Activated T-cell treated with anti-CD3 and anti-CD28 coated beads, Interleukin-2, amount 50 U/mL, for 4 hours (primary cell): ENCODE measurements at regions not wholly inside any gene's neighbourhood (a gene's known extent, or its start where the extent isn't known, plus 50 kb on each side); places are given as distances from the start of the nearest gene placed in this dataset.

Experiments
- ATAC-seq, 2 donors: fragments of 200-7000 bp; cut with Tn5 transposase; one replicate each; pipeline ENCODE4 v1.10.0; 2021
- DNase-seq: peaks from one replicate; pipeline ENCODE4 v3.0.0-alpha.2; 2020
- H3K27me3 Mint-ChIP-seq: one replicate; pipeline ENCODE4 v1.8.0; 2021; ENCODE audit warnings: low read depth, mixed read lengths
- H3K36me3 Mint-ChIP-seq: one replicate; pipeline ENCODE4 v1.8.0; 2022; ENCODE audit warnings: mixed read lengths; ENCODE audit not compliant: insufficient read depth
- H3K4me1 Mint-ChIP-seq: one replicate; pipeline ENCODE4 v1.8.0; 2021; ENCODE audit warnings: low read depth, mixed read lengths
- H3K4me3 Mint-ChIP-seq: one replicate; pipeline ENCODE4 v1.8.0; 2021; ENCODE audit warnings: mild to moderate bottlenecking, moderate library complexity, mixed read lengths
- H3K9me3 Mint-ChIP-seq: one replicate; pipeline ENCODE4 v1.8.0; 2021; ENCODE audit warnings: mixed read lengths

- H3K9me3 Mint-ChIP-seq = peaks cover 2% of the 10 kb centered on the region
- no peaks in the 10 kb centered on the region for H3K36me3 Mint-ChIP-seq
- H3K4me3 Mint-ChIP-seq = no peak overlapping the region
- no peaks in the 10 kb centered on the region for H3K4me1 Mint-ChIP-seq
- DNase-seq = no peak
- no peak for ATAC-seq
- no peaks in the 10 kb centered on the region for H3K27me3 Mint-ChIP-seq
Observed at GRCh38 chr4:136965478-136965877, 566.8 kb downstream of the PCDH18 start.

- Mint-ChIP-seq H3K36me3 (no peaks in the 10 kb centered on the region), H3K9me3 (peaks cover 3% of the 10 kb centered on the region), H3K4me1 (no peaks in the 10 kb centered on the region)
Observed at GRCh38 chr4:136962868-136963267, 569.4 kb downstream of the PCDH18 start.

GRCh38 chr4:136946307-136946907, 585.9 kb downstream of the PCDH18 start:
- Mint-ChIP-seq H3K4me1 (no peaks in the 10 kb centered on the region), H3K27me3 (no peaks in the 10 kb centered on the region), H3K36me3 (no peaks in the 10 kb centered on the region), H3K4me3 (no peak overlapping the region), H3K9me3 (peaks cover 9% of the 10 kb centered on the region)
- ATAC-seq = no peak
- no peak for DNase-seq

More at GRCh38 chr4:136962868-136963267, 569.4 kb downstream of the PCDH18 start:
- no peaks in the 10 kb centered on the region for H3K27me3 Mint-ChIP-seq
- H3K4me3 Mint-ChIP-seq = no peak overlapping the region
- DNase-seq (no peak), ATAC-seq (no peak)

- ATAC-seq (no peak), DNase-seq (no peak)
- Mint-ChIP-seq H3K4me1 (no peaks in the 10 kb centered on the region), H3K9me3 (peaks cover 6% of the 10 kb centered on the region), H3K27me3 (no peaks in the 10 kb centered on the region), H3K36me3 (no peaks in the 10 kb centered on the region), H3K4me3 (no peak overlapping the region)
Observed at GRCh38 chr4:136939781-136940180, 592.5 kb downstream of the PCDH18 start.

GRCh38 chr4:136935871-136936270, 596.4 kb downstream of the PCDH18 start:
- ATAC-seq = no peak
- no peaks in the 10 kb centered on the region for H3K4me1 Mint-ChIP-seq
- no peak overlapping the region for H3K4me3 Mint-ChIP-seq
- no peaks in the 10 kb centered on the region for H3K27me3 Mint-ChIP-seq
- H3K36me3 Mint-ChIP-seq = no peaks in the 10 kb centered on the region
- no peak for DNase-seq
- peaks cover 3% of the 10 kb centered on the region for H3K9me3 Mint-ChIP-seq

- H3K9me3 Mint-ChIP-seq = peaks cover 3% of the 10 kb centered on the region
- no peaks in the 10 kb centered on the region for H3K27me3 Mint-ChIP-seq
- no peak overlapping the region for H3K4me3 Mint-ChIP-seq
- no peaks in the 10 kb centered on the region for H3K4me1 Mint-ChIP-seq
- no peaks in the 10 kb centered on the region for H3K36me3 Mint-ChIP-seq
- ATAC-seq (no peak), DNase-seq (no peak)
Observed at GRCh38 chr4:136935305-136935704, 597.0 kb downstream of the PCDH18 start.

- no peaks in the 10 kb centered on the region for H3K27me3 Mint-ChIP-seq
- no peaks in the 10 kb centered on the region for H3K9me3 Mint-ChIP-seq
- DNase-seq (no peak), ATAC-seq (no peak)
- H3K36me3 Mint-ChIP-seq = no peaks in the 10 kb centered on the region
- H3K4me3 Mint-ChIP-seq = no peak overlapping the region
- no peaks in the 10 kb centered on the region for H3K4me1 Mint-ChIP-seq
Observed at GRCh38 chr4:136934601-136935000, 597.7 kb downstream of the PCDH18 start.

- no peak overlapping the region for H3K4me3 Mint-ChIP-seq
- no peaks in the 10 kb centered on the region for H3K4me1 Mint-ChIP-seq
- H3K36me3 Mint-ChIP-seq = no peaks in the 10 kb centered on the region
- ATAC-seq (no peak), DNase-seq (no peak)
- no peaks in the 10 kb centered on the region for H3K27me3 Mint-ChIP-seq
- peaks cover 7% of the 10 kb centered on the region for H3K9me3 Mint-ChIP-seq
Observed at GRCh38 chr4:136931781-136932180, 600.5 kb downstream of the PCDH18 start.

- no peaks in the 10 kb centered on the region for H3K4me1 Mint-ChIP-seq
- DNase-seq (no peak), ATAC-seq (no peak)
- H3K4me3 Mint-ChIP-seq = no peak overlapping the region
- no peaks in the 10 kb centered on the region for H3K36me3 Mint-ChIP-seq
- no peaks in the 10 kb centered on the region for H3K27me3 Mint-ChIP-seq
- peaks cover 9% of the 10 kb centered on the region for H3K9me3 Mint-ChIP-seq
Observed at GRCh38 chr4:136928957-136929411, 603.3 kb downstream of the PCDH18 start.

- peaks cover 9% of the 10 kb centered on the region for H3K9me3 Mint-ChIP-seq
- H3K4me1 Mint-ChIP-seq = no peaks in the 10 kb centered on the region
- no peak for ATAC-seq
- DNase-seq = no peak
- no peaks in the 10 kb centered on the region for H3K36me3 Mint-ChIP-seq
- H3K4me3 Mint-ChIP-seq = no peak overlapping the region
- H3K27me3 Mint-ChIP-seq = no peaks in the 10 kb centered on the region
Observed at GRCh38 chr4:136927172-136927571, 605.1 kb downstream of the PCDH18 start.

- H3K36me3 Mint-ChIP-seq = no peaks in the 10 kb centered on the region
- no peaks in the 10 kb centered on the region for H3K4me1 Mint-ChIP-seq
Observed at GRCh38 chr4:136925203-136925602, 607.1 kb downstream of the PCDH18 start.

GRCh38 chr4:136922066-136922465, 610.2 kb downstream of the PCDH18 start:
- ATAC-seq = no peak
- no peak for DNase-seq
- Mint-ChIP-seq H3K4me3 (no peak overlapping the region), H3K4me1 (no peaks in the 10 kb centered on the region), H3K36me3 (no peaks in the 10 kb centered on the region), H3K9me3 (peaks cover 6% of the 10 kb centered on the region), H3K27me3 (no peaks in the 10 kb centered on the region)

More at GRCh38 chr4:136925203-136925602, 607.1 kb downstream of the PCDH18 start:
- peaks cover 12% of the 10 kb centered on the region for H3K9me3 Mint-ChIP-seq
- ATAC-seq = no peak
- DNase-seq = no peak
- H3K27me3 Mint-ChIP-seq = no peaks in the 10 kb centered on the region
- no peak overlapping the region for H3K4me3 Mint-ChIP-seq

- peaks cover 4% of the 10 kb centered on the region for H3K9me3 Mint-ChIP-seq
- H3K36me3 Mint-ChIP-seq = no peaks in the 10 kb centered on the region
- no peak for DNase-seq
- no peaks in the 10 kb centered on the region for H3K4me1 Mint-ChIP-seq
- ATAC-seq = no peak
- H3K27me3 Mint-ChIP-seq = no peaks in the 10 kb centered on the region
- H3K4me3 Mint-ChIP-seq = no peak overlapping the region
Observed at GRCh38 chr4:136920092-136920881, 612.0 kb downstream of the PCDH18 start.

GRCh38 chr4:136918772-136919171, 613.5 kb downstream of the PCDH18 start:
- no peaks in the 10 kb centered on the region for H3K27me3 Mint-ChIP-seq
- peaks cover 4% of the 10 kb centered on the region for H3K9me3 Mint-ChIP-seq
- ATAC-seq (no peak), DNase-seq (no peak)
- H3K4me1 Mint-ChIP-seq = no peaks in the 10 kb centered on the region
- H3K4me3 Mint-ChIP-seq = no peak overlapping the region
- no peaks in the 10 kb centered on the region for H3K36me3 Mint-ChIP-seq
